ENCODE measurements at regions not wholly inside any gene's neighbourhood (a gene's known extent, or its start where the extent isn't known, plus 50 kb on each side); places are given as distances from the start of the nearest gene placed in this dataset.

DNA sequence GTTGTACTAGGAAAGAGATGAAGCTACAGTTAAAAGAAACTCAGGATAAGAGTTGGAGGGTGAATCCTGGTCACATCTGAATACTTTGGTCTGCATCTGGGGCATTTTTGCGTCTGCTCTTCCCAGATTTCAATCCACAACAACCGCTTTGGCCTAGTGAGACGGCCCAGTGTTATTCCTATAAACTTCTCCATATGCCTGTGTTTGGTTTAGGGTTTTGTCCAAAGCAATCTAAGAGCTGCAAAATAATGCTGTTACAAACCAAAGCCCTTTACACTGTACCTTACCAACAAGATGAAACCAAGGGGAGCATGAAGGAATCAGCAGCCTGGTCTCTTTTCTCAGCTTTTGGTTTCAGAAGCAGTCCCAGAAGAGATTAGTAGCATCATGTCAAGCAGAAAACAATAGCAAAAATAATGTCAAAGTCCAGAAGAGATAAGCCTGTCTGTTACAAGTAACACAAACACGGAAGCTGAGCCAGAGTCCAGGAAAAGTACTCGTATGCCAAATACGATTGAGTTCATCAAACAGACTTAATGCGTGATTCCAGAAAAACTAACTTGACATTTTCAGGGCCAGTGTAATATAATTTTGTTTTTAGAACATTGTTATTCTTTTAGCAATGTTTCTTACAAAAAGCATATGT, 379.9 kb upstream of the ACO1 start (continued):
- no peak for TF ChIP-seq TAF7 (optimal IDR thresholded peaks at IDR 0.05; ENCODE audit: borderline replicate concordance, low read depth, low read length)
- TF ChIP-seq CHD1 (IDR thresholded peaks at IDR 0.05; ENCODE audit: low read depth, low read length): no peak
- no peak for TF ChIP-seq BACH1 (IDR thresholded peaks at IDR 0.05; ENCODE audit: low read length)
- no peak for TF ChIP-seq KDM4A (IDR thresholded peaks at IDR 0.05; ENCODE audit: low read depth, low read length, severe bottlenecking)
- TF ChIP-seq HDAC2 (IDR thresholded peaks at IDR 0.05; ENCODE audit: borderline replicate concordance in 1 of 2, low read depth in 2 of 2, low read length in 2 of 2): no peak
